Ureter (tissue), 1 donor: ENCODE measurements at regions not wholly inside any gene's neighbourhood (a gene's known extent, or its start where the extent isn't known, plus 50 kb on each side); places are given as distances from the start of the nearest gene placed in this dataset.
"Not testable (repeated sequence)": the region's sequence is repeated elsewhere in the genome, so short reads cannot be mapped to it uniquely, and the experiment has no call there.

Experiments
- DNase-seq: peaks from one replicate; pipeline ENCODE4 v3.0.0-alpha.2; 2020; ENCODE audit warnings: low spot score
- donor health status: DM: yes; HTN: yes; CAD: no.

DNA sequence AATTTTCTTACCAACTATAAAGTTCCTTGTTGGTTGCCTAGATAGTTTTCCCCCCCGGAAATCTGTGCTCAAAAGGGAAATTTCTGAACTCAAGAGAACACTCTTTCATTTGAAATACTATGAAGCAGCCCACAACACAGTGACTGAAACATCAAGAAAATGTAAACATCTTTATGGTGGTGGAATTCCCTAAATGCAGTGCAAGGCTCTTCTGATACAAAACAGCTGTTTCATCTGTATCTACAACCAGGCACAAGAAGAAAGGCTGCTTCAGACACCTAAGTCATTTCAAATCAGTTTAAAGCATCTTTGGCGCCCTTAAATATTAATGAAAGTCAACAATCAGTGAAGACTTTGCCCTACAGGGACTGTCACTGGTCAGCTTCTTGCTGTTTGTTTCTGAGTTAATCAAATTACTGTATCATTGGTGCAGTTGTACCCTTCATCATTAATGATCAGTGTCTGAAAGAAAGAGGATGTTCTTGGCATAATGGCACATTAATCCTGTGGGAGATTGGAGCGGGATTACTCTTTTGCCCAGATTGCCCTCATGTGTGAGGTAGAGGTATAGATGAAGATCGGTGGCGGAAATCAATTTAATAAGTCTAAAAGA is 947.0 kb downstream of the NR2F1-AS1 start:
- DNase-seq, result no peak

DNA sequence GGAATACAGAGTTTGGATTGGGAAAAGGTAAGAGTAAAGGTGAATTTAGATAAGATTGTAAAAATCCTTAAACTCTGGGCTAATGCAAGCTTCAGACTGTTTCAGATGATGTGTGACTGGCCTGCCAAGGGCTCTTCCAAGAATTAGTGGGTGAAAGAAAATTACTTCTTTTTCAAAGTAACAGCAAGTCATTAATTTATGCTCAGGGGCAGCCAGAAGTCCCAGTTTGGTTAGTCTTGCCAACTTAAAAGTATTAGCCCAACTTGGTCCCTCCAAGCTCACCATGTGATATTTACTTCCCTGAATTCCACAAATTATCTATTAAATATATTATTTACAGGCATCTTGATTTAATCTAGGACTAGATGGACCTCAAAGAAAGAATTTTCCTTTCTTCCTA is 947.8 kb downstream of the NR2F1-AS1 start:
- DNase-seq, result no peak

DNA sequence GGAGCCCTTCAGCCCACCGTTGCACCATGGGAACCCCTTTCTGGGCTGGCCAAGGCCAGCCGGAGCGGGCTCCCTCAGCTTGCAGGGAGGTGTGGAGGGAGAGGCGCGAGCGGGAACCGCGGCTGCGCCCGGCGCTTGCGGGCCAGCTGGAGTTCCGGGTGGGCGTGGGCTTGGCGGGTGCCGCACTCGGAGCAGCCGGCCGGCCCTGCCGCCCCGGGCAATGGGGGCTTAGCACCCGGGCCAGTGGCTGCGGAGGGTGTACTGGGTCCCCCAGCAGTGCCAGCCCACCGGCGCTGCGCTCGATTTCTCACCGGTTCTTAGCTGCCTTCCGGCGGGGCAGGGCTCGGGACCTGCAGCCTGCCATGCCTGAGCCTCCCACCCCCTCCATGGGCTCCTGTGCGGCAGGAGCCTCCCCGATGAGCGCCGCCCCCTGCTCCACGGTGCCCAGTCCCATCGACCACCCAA is 949.8 kb downstream of the NR2F1-AS1 start:
- DNase-seq, result not testable (repeated sequence)

DNA sequence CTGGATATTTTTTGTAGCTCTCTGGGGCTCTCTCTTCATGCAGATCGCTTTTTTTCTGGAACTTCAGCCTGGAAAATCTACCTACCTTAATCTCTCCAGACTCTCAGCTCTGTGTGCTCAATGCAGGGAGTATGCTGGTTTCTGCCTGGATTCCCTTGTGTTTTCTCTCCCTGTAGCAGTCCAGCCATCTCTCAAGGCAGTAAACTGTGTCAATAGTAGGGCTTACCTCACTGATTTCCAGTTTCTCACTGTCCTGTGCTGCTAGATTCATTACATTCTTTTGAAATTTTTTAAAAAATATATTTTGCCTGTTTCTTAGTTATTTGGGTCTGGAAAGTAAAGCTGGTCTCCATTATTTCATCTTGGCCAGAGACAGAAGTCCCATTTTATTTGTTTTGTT is 951.4 kb downstream of the NR2F1-AS1 start:
- no peak for DNase-seq

DNA sequence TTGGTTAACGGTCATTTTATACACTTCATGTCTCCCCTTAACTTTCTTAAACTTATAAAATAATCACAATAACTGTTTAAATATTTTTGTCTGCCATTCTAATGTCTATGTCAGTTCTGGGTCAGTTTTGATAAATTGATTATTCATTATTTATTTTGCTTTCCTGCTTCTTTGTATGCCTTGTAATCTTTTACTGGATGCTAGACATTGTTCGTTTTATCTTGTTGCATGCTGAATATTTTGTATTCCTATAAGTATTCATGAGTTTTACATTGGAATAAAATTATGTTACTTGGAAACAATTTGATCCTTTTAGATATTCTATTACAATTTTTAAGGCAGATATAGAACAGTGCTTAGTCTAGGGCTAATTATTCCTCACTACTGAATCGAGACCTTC is 952.0 kb downstream of the NR2F1-AS1 start:
- no peak for DNase-seq

DNA sequence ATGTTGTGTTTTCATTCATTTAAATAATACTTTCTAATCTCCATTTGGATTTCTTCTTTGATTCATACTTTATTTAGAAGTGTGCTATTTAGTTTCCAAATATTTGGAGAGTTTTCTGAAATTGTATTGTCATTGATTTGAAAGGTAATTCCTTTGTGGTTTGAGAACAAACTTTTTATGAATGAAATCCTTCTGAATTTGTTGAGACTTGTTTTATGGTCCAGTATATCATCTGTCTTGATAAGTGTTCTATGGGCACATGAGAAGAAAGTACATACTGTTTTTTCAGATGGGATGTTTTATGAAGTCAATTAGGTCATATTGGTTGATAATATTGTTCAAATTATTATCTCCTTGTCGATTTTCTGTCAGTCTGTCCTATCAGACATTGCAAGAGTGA is 953.8 kb downstream of the NR2F1-AS1 start:
- no peak for DNase-seq

DNA sequence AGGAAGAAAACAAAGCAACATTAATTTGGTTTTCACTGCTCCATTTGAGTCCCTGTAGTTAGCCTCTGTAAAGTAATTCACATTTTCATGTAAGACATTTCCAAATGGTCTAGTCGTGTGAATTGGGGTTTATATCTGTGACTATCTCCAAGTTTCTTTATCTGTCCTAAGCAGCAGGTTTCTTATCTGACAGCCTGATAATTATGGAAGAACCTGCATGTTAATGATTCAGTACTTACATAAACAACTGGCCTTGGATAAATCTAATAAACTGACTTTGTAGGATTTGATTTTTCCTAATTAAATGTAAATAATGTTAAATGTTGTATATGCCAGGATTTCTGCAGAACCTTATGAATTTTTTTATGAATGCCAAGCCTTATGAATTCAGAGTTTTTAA is 964.9 kb downstream of the NR2F1-AS1 start:
- no peak for DNase-seq

DNA sequence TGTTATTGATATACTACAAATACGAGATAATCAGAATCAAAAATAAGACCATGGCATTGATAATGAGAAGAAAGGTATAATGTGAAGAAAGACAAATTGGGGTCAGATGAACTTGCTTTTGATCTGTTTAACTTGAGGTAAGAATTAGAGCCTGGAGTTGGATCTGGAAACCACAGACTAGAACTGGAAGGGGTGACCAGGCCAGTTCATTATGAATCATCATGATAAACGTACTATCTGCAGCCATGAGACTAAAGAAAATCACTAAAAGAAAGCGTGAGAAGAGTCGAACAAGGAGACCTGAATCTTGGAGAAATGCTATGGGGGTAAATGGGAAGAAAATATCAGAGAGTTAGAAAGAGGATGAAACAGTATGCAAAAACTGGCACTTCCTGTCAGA is 967.5 kb downstream of the NR2F1-AS1 start:
- no peak for DNase-seq

DNA sequence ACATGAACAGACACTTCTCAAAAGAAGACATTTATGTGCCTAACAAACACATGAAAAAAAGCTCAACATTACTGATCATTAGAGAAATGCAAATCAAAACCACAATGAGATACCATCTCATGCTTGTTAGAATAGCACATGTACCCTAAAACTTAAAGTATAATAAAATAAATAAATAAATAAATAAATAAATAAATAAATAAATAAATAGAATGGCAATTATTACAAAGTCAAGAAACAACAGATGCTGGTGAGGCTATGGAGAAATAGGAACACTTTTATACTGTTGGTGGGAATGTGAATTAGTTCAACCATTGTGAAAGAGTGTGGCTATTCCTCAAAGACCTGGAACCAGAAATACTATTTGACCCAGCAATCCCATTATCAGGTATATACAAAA is 970.6 kb downstream of the NR2F1-AS1 start:
- DNase-seq, result not testable (repeated sequence)

DNA sequence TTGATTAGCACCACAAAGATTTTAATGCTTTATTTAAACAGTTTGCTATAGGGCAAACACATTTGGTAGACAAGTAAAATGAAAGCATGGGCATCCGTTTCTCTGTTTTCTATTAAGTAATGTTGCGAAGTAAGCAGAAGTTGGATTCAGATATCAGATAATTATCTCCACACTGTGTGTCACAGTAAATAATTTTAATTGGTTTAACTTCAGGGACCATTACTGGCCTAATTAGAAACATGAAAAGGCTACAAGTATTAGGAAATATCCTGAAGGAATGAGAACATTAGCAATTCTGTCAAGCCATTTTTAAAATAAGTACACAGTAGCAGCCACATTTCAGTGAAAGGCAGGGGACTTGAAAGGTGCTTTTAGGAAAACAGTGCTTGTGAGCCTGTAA is 975.4 kb downstream of the NR2F1-AS1 start:
- no peak for DNase-seq

DNA sequence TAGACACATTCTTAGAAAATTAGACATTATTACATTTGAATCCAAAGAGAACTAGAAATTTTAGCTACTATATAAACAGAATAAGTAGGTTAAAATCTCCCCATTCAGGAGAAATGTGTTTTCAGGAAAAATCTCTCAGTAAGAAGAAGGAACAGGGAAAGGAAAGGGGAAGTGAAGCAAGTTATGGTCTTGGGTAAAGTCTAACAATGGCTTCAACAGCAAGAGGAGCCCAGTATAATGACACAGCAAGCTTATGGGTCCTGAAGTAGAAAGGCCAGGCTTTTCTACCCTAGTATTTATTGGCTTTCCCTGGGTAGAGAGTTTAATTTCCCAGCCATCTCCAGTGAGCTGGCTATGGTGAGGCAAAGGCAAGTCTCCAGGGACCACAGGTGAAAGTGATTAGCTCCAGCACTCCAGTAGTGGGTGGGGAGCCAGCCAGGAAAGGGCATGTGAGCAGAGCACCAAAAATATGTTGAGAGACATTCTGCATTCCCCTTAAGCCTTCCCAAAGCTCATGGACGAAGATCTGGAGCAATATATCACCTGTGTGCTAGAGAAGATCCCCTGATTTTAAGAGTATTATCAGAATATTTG is 981.7 kb downstream of the NR2F1-AS1 start:
- no peak for DNase-seq

DNA sequence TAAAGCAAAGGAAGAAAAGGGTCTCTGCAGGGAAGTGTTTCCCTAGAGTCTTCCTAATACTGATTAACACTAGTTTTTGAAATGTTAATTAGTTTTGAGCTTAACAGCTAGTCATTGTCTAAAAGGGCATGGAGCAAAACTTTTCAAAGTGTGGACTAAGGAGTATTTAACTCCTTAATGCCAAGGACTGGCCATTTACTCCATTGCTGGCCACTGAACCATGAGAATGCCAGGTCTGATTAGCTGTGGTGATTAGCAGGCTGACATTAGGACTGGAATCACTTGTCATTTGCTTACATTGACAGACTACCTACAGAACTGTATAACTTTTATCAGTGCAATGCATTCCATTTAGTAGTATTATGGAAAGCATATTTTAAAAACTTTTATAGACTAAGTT is 987.0 kb downstream of the NR2F1-AS1 start:
- no peak for DNase-seq

DNA sequence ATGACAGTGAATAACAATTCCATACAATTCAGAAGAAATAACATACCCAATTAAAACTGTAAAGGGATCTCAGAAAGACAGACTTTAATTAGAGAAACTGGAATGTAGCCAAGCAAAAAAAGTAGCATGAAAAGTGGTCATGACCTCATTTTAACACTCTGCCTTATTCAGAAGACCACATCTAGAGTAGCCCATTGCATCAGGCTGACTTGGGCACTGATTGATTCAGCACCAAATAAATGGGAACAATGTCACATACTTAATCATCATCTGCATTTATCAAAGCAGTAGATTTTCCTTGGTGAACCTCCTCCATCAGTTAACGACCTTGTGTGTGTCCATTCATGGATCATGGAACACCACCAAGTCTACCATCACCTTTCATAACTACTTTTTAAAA is 992.1 kb downstream of the NR2F1-AS1 start:
- DNase-seq, result no peak

DNA sequence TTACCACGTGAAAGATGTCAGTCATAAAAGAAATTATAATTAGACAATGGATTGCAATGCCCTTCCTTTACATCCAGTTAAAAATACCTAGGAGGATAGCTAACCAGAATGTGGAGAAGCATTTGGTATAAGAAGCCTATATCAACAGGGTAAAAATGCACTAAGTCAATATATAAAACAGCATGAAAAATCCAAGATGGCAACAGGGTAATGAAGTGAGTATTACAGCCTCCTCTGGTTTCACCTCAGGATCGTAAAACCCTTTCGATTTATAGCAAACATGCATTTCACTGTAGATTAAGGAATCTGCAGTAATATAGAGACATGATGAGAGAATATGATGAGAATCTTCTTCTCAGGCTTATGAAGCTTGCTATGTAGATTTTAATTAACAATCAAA is 999.3 kb downstream of the NR2F1-AS1 start:
- no peak for DNase-seq

DNA sequence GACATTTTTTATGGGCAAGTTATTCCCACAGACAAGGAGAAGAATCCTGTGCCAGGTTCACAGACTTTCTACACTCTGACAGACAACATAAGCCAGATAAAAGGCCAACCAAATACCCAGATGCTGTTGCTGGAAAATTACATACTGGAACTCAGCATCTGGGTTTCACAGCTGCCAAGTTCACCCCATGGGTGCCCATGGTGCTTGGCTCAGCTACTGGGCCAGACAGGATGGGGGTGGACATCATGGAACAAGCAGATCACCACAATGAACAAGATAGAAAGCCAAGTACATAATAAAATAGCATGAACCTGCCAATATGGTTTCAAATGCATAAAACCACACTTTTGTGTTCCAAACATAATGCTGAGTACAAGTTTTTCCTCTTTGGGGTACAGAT is 999.8 kb downstream of the NR2F1-AS1 start:
- DNase-seq, result no peak

DNA sequence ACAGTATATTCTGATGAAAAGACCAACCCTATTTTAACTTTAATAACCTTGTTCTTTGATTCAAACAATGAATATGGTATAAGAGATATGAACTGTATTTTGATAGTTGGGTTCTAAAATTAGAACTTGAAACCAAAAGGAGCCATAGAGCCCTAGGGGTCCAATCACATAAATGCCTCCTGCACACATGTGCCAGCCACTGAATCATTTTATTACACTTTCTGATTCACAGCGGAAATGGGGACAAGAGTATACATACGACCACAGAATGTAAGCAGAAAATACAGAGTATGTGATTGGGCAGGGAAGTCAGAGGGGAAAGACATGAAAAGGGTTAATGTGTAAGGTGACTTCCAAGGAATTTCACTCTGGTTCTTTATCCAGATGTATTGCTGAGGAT is 1000.2 kb downstream of the NR2F1-AS1 start:
- no peak for DNase-seq

DNA sequence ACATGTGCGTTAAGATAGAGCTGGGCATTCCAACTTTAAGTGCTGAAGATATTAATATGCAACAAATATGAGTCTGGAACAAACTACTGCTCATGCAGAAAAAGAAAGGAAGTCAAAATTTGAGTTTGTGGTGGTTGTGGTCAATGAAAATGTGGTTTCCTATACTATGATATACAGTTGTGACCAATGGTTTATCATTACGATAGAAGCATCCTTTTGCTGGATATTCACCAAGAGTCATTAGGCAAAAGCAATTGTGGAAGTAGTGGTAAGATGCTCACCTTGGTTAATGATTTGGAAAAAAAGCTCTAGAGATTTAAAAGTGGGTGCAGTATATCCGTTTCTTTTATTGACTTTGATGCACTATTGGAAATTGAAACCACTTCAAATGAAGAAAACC is 1007.0 kb downstream of the NR2F1-AS1 start:
- DNase-seq, result no peak

DNA sequence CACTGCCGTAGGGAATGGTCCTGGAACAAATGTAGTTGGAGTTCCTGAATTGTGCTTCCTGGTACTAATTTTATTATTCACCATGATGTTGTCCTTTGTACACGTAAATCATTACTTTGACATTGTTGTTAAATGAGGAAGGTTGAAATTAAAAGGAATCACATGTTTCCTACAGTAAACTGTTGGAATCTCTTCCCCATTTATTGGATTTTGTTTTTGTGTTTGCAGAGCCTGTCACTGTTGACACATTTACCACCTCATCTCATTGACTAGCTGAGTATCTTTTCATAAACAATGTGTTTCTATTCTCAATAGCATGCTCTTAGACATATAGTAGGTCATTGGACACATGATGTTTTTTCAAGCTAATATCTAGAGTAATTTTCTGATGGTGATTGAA is 1012.5 kb downstream of the NR2F1-AS1 start:
- no peak for DNase-seq

DNA sequence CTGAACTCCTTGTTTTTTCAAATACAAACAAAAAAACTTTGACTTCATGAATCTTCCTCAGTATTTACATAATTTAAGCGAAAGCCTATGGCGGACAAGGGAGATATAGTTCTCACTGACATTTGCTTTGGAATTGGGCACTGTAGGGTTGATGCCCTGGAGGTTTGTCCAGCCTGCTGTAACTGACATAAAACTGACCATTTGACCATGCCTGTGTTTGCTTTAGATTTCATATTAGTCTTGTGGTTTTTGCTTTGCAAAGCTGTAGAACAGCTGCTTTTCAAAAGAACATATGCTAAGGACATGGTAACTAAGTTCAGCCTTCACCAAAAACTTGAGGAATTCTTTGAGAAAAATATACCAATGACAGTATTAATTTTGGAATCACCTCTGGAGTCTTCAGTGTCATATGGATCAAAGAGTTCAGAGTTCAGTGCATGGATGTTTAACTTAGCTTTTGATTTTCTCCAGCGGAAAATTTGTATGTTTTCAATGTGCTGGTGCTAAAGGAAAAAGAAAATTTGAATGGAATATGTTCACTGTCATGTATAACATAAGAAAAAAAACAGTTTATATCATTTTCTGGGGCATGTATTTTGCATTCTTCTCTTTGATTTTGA is 1013.1 kb downstream of the NR2F1-AS1 start:
- DNase-seq, result no peak

DNA sequence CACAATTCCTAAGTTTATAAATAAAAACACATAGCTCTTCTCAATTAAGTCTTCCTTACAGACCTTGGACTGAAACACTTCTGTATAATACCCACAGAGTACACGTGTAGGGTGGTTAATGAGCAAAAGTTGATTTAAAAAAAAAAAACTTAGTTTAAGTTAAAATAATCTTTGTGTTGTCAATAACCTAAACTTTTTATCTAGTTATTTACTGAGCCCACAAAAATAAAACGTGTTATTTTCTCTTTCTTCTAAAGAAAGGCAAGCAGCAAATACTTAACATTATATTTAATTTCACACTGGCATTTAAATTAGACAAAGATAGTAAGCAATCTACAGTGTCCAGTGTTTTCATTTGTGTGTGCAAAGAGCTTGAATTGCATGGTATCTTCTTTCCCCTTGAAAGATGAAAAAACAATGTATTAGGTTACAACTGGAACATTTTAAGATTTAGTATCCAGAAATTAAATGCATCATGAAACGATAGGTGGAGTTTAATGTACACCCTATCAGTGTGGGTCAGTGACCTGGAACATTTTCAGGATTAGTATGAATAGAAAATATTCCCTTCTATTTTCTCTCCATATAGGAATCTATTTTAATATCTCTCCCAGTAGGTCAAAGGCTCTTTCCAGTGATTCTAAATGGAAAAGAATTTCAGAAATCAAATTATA is 1014.8 kb downstream of the NR2F1-AS1 start:
- DNase-seq, result no peak

DNA sequence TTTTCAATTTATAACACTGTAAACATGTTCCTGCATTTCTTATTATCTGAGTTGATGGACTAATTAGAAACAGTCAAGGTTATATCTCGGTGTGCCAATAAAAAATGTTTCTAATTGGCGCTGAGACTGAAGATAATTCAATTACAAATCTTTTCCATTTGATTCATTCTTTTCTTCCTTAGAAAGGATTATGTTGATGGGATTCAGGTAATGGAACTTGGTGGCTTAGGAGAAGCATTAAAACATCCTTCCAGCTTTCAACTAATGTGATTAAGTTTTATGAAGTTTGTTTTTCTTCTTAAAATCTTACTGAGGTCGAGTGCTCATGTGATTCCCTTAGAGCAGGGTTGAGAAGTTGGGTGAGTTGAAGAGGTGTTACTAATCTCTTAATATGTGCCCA is 1015.3 kb downstream of the NR2F1-AS1 start:
- no peak for DNase-seq

DNA sequence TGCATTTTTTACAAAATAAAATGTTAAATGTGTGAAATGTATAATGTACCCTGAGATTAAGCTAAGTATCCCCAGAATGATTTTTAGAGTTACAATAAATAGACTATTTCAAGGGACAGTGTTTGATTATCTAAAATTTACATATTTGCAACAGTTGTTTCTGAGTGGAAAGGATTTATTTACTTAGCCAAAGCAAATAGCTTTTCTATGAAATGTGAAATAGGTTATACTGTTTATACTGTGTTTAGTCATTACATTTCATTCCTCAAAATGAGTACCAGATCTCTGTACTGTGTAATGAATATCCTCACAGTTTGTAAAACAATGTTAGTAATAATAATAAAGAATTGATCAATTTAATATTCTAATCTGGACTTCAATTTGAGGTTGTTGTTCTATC is 1019.0 kb downstream of the NR2F1-AS1 start:
- no peak for DNase-seq

DNA sequence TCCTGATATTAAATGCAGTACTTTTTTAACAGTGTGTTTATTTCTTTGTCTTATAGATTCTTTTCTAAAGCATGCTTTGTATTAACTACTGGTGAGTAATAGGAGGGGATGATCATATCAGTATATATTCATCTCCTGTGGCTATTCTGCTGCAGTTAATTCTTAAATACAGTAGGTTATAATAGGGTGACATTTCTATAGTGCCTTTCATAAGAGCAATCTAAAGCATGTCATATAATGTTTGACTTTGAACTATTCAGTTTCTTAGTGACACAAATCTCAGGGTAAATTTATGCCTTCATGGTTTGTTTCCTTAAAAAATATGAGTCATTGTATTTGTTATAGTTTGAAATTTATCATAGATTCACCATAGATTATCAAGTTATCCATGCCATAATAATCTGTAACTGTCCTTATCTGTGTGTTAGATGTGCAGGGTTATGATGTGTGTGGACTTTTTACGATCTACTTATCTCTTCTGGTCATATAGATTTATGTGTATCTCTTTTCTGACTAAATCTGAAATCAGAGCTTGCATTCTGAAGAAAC is 1019.5 kb downstream of the NR2F1-AS1 start:
- no peak for DNase-seq
